HG03354 (cell line): ENCODE measurements at regions not wholly inside any gene's neighbourhood (a gene's known extent, or its start where the extent isn't known, plus 50 kb on each side); places are given as distances from the start of the nearest gene placed in this dataset.

Experiments
- ATAC-seq: cut with Tn5 transposase; IDR thresholded peaks from one replicate; pipeline ENCODE4 v1.9.1; 2021; ENCODE audit warnings: mild to moderate bottlenecking; ENCODE audit not compliant: unreplicated experiment, poor library complexity, severe bottlenecking

DNA sequence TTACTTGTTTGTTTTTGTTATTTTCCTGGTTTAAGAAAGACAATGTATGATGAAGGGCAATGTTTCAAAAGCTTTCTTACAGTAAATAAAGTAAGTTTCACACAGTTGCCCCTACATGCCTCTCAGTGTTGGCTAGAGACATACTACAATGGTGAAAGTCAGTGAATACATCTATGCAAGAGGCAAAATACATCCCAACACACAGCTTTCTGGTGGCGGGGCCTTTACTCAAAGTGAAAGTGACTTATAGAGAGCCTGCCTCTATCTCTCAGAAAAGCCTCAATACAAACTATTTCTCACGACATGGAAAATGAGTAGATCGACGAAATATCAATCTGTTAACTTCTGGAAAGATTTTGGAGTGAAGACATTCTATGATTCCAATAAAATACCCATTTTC lies 122.3 kb downstream of the SLC30A10 start:
- ATAC-seq, result no peak

- ATAC-seq, result no peak
These were observed 123.2 kb downstream of the SLC30A10 start for GRCh38 chr1:219805191-219805590.

GRCh38 chr1:219801156-219801820 lies 127.1 kb downstream of the SLC30A10 start:
- no peak for ATAC-seq

- no peak for ATAC-seq
These were observed 129.9 kb downstream of the SLC30A10 start for GRCh38 chr1:219798283-219799030.

GRCh38 chr1:219797683-219798082 lies 130.7 kb downstream of the SLC30A10 start:
- no peak for ATAC-seq

DNA sequence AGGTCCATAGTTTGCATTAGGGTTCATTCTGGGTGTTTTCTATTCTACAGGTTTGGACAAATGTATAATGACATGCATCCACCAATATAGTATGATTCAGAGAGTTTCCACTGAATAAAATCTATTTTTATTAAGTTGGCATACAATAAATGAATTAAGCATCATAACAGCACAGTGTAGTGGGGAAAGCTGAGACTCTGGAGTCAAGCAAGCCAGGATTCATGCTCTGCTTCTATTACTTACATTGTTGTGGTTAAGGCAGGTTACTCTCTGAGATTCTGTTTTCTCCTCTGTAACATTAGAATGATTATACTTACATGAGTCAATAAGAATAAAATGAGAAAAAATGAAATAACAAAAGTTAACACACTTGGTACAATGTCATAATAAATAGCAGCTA lies 131.3 kb downstream of the SLC30A10 start:
- ATAC-seq, result no peak

DNA sequence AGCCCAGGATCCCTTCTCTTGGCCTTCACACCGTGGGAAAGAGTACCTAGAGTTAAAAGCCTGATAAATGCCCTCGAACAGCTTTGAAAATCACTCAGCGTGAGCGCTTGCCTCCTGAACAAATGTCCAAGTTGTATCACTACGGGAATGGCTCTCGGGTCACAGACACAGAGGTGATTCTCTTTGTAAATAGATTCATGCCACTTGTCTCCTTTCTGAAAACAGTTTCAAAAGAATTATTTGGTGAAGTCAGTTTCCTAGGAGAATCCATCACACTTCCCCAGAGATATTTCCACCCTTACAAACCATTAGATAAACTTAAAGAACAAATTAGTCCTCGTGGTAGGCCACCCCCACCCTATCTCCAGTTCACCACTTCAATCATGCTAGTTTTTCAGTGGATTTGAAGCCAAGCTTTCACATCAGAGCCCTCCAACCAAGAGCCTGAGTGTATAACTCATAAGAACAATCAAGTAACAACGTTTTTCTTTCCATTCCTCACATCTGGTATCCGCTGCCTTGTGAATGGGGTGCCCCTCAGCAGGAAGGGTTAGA lies 132.9 kb downstream of the SLC30A10 start:
- ATAC-seq, result no peak

- peak; percentile 64 for ATAC-seq
These were observed 134.1 kb downstream of the SLC30A10 start for GRCh38 chr1:219794085-219794743.

GRCh38 chr1:219792337-219793021 lies 135.9 kb downstream of the SLC30A10 start:
- ATAC-seq, result no peak

DNA sequence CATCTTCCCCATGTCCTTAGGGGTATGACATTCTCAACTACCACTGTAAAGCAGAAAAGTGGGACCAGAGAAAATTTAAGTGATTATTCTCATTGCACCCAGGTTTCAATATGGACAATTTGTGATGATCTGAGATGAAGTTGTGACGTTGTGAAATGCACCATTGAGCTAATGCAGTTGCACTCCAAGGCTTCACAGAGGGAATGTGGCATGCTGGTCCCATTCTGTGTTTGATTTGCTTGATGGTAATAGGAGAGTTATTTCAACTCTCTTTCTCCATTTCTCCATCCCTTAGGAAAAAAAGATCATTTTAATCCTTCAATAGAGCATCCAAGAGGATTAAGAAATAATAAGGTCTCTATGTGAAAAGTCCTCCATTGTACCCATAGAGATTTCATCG lies 136.6 kb downstream of the SLC30A10 start:
- ATAC-seq, result no peak

DNA sequence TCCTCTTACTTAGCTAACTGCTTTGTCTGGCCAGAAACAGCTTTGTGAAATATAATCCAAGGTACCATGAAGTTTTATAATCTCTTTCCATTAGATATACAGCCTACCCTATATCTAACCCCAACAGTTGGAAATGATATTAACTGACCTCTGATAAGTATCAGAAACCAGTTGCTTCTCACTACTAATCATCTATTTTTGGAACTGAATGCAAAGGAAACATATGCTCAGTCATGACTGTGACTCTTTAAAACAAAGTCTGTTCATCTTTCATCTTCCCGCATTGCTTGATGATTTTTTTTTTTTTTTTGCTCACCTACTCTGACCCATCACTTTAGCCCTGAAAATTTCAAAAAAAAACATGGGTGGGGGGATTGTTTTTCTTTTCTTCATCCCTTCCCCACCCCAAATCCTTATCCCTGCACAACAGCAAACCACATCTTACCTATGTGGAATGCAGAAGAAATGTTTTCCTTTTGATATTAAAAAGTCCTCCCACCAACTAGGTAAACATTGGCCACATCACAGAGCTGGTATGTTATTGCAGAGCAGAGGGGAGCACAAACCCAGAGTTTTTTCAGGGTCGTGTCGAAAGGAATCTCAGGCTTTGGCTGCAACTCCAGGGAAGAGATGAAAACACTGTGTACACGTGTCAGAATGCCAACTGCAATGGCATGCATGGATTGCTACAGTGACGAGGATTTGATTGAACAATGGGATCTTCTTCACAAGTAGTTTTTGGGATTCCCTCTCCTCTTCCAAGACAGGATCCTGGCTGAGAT lies 137.3 kb downstream of the SLC30A10 start:
- ATAC-seq, result no peak

GRCh38 chr1:219788700-219789099 lies 139.7 kb downstream of the SLC30A10 start:
- ATAC-seq, result no peak

DNA sequence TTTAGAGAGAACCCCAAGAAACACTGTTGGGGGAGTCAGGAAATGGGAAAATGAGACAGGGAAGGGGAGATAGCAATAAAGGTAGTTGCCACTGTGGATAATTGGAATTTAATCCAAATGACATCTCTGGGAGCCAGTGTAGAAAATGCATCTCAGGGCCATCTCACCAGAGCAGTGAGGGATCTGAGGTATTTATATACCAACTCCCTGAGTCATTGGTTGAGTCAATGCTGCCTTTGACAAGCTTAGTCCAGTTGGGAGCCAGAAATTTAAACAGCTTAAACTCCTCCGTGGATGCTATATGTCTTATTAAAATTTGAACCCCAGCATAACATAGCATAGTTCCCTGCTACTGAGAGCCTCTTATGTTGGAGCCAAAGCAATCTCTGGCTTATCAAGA lies 140.3 kb downstream of the SLC30A10 start:
- ATAC-seq, result no peak

DNA sequence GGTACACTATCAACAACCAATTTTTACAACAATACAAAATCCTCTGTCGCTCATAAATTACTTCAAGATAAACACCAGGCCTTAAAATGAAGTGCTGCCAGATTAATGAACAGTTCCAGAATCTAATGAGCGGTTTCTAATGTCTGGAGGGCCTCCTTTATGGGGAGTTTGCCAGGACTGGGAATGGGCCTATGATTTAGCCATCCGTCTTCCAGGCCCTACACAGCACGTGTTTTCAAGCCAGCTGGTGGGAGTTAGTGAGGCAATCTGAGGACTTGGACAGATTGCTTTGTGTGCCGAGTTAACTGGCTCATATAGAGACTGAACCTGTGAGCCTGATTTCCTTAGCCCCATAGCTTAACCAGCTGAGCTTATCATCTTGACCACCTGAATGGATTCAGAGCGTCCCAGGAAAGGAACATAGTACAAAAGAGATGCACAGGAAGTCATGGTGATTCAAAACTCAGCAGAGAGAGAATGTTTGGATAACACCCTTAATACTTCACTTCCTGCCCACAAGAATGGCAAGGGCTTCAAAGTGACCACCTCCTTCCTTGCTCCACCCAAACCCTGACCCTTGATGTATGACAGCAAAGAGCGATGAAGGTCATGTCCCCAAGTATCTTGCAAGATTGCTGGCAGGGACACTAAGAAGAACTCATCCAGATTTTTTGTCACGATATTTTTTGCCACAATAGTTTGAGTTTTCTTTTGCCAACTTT lies 143.5 kb downstream of the SLC30A10 start:
- ATAC-seq, result no peak

DNA sequence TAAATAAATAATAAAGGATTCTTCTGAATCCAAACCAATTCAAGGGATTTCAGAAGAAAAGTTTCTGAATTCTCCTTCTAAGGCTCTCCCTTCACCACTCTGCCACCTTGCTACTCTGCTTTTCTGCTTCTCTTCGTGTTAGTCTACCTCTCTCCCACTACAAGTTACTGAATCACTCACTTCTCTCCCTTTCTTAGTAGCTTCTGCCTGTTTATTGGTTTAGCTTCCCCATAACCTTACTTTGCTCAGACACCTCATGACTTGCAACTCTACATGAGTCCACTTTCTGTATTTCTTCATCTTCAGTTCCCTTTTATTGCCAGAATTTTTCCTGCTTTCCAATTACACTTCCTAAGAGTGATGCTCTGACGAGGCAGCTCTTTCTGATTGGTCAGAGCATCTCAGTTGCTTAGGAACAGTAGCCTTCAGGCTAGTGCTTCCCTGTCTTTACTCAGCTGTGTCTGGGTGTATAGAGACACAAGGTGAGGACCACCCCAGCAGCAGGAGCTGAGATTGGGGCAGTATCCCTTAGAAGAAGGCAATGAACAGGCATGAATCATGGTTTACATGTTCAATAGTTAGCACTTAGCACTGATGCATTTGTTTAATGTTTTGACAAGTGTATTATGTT lies 144.6 kb downstream of the SLC30A10 start:
- ATAC-seq, result no peak

DNA sequence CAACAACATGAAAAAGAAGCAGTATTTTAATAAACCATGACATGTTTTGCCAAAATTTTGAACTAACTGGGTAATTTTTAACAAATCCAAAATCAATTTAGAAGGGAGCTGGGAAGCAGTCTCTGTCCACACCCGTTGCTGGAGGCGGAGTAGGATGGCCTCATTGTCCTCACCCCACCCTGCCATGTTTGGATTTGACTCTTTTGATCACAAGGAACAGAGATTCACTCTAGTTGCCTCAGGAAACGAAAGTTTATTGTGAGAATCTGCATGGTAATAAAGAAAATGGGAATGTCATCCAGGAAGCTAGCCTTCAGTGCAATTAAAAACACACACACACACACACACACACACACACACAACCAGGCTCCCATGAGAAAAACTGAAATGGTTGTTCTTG lies 145.4 kb downstream of the SLC30A10 start:
- ATAC-seq, result no peak

DNA sequence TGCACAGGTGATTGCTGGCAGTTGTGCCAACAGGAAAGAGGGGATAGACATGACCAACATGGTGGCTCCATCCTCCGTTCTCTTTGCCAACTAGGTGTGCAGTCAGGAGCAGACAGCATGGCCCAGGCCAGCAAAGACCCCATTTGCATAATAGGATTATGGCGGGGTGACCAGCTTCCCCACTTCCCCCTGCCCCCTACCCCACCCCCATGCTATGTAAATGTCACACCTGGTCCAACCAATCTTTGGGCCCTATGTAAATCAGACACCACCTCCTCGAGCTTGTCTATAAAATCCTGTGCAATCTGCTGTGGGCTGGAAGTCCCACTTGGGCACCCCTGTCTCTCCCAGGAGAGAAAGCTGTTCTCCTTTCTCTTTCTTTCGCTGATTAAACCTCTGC lies 146.0 kb downstream of the SLC30A10 start:
- no peak for ATAC-seq

DNA sequence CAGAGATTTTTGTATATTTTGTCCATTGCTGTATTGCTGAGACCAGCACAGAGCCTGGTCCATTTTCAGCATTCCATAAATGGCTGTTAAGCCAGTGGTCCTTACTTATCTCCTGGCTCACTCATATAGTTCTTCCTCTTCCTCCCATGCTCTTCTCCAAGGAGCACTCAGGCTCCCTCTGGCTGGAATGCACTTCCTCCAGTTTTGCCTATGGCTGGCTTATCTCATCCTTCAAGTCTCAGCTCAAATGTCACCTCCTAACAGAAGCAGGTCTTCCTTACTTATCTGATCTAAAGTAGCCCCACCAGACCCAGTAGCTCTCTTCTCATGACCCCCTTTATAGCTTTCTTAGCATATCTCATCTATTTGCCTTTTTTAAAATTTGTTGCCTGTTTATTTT lies 146.9 kb downstream of the SLC30A10 start:
- ATAC-seq, result no peak
